Nephron (organoid): ENCODE measurements at regions not wholly inside any gene's neighbourhood (a gene's known extent, or its start where the extent isn't known, plus 50 kb on each side); places are given as distances from the start of the nearest gene placed in this dataset.
A peak's percentile ranks its signal among the peaks of the same experiment; 100 is the strongest.
"Not testable (repeated sequence)": the region's sequence is repeated elsewhere in the genome, so short reads cannot be mapped to it uniquely, and the experiment has no call there.

Source experiments
- H3K27ac Mint-ChIP-seq, 3 experiments: 2 replicates each; pipeline ENCODE4 v1.8.0; 2020; ENCODE audit warnings: mixed read lengths in 3 of 3, mild to moderate bottlenecking in 2 of 3, moderate library complexity in 1 of 3
- H3K27me3 Mint-ChIP-seq: 2 replicates; pipeline ENCODE4 v1.8.0; 2021; ENCODE audit warnings: low read depth, mild to moderate bottlenecking, moderate library complexity, mixed read lengths
- H3K36me3 Mint-ChIP-seq: 2 replicates; pipeline ENCODE4 v1.8.0; 2020; ENCODE audit warnings: low read depth, mixed read lengths
- H3K4me1 Mint-ChIP-seq: 2 replicates; pipeline ENCODE4 v1.8.0; 2020; ENCODE audit warnings: mixed read lengths
- H3K4me3 Mint-ChIP-seq, 3 experiments: 2 replicates each; pipeline ENCODE4 v1.8.0; 2020; ENCODE audit warnings: mild to moderate bottlenecking in 3 of 3, mixed read lengths in 3 of 3, moderate library complexity in 2 of 3
- H3K9me3 Mint-ChIP-seq: 2 replicates; pipeline ENCODE4 v1.8.0; 2020; ENCODE audit warnings: mixed read lengths
- TF ChIP-seq, protein P1 (sequence below), 3 experiments: fragments of 200-600 bp; sonication (generic); IDR thresholded peaks; one replicate each; pipeline ENCODE4 v1.5.0; 2021; ENCODE audit warnings: antibody characterized with exemption in 3 of 3; ENCODE audit not compliant: unreplicated experiment in 3 of 3

DNA sequence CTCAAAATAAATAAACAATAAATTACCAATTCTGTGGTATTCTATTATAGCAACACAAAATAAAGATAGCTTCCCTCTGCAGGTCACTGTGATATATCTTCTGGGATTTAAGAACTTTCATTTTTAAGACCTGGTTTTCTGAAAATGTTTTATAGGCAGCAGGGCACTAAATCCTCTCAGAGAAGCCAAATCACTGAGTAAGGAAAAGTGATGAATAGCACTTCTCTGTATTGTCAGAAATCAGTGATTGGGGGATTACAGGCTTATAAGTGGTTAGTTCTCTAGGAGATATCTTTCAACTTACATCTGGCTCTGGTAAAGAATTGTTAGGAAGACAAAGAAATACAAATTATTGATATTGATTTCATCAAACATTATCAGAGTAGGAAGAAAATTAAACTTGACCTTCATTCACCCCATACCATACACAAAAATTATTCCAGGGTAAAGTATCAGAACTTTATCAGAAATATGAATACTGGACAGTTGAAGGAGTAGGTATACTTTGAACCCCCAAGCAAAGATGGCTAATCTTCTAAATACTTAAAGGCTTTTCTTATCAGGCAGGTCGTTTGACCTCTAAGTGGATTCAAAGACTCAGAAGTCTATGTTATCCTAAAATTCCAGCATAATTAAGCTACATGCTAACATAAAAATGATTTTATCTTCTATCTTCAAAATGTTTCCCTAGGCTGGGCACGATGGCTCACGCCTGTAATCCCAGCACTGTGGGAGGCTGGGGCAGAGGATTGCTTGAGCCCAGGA lies 81.6 kb upstream of the USP9X start:
- Mint-ChIP-seq H3K9me3 (peaks cover 16% of the 10 kb centered on the region), H3K4me1 (peaks cover 4% of the 10 kb centered on the region), H3K4me3 (no peak overlapping the region), H3K36me3 (no peaks in the 10 kb centered on the region), H3K27me3 (no peaks in the 10 kb centered on the region), H3K27ac (no peak overlapping the region)
- TF ChIP-seq, protein P1, sequence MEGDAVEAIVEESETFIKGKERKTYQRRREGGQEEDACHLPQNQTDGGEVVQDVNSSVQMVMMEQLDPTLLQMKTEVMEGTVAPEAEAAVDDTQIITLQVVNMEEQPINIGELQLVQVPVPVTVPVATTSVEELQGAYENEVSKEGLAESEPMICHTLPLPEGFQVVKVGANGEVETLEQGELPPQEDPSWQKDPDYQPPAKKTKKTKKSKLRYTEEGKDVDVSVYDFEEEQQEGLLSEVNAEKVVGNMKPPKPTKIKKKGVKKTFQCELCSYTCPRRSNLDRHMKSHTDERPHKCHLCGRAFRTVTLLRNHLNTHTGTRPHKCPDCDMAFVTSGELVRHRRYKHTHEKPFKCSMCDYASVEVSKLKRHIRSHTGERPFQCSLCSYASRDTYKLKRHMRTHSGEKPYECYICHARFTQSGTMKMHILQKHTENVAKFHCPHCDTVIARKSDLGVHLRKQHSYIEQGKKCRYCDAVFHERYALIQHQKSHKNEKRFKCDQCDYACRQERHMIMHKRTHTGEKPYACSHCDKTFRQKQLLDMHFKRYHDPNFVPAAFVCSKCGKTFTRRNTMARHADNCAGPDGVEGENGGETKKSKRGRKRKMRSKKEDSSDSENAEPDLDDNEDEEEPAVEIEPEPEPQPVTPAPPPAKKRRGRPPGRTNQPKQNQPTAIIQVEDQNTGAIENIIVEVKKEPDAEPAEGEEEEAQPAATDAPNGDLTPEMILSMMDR (IDR thresholded peaks at IDR 0.05; ENCODE audit: unreplicated experiment in 3 of 3) = no peak

DNA sequence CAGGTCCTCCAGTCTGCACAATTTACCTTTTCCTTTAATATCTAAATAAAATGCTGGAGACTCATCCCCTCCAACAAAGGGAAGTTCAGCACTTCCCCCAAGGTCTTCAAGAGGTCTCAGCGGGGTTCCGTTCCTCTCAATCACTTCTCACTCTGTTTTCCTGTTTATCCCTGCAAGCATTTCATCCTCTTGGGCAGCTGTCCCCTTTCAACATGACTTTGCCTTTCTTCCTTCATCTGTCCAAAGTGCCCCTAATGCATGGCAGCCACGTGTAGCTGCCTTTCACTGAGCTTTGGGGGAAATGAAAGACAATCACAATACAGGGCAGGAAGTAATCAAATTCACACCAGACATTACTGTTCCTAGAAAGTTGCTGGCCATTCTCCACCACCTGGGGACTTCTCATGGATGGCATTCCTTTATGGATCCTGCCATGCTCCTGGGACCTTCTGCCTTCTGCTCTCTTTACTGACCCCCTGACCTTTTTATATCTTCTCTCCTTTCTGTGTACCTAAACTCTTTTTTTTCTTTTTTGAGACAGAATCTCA lies 79.7 kb upstream of the USP9X start:
- H3K27ac Mint-ChIP-seq = no peak overlapping the region
- no peaks in the 10 kb centered on the region for H3K27me3 Mint-ChIP-seq
- peaks cover 16% of the 10 kb centered on the region for H3K9me3 Mint-ChIP-seq
- no peaks in the 10 kb centered on the region for H3K36me3 Mint-ChIP-seq
- H3K4me3 Mint-ChIP-seq = no peak overlapping the region
- H3K4me1 Mint-ChIP-seq = peaks cover 4% of the 10 kb centered on the region
- TF ChIP-seq, protein P1 (IDR thresholded peaks at IDR 0.05; ENCODE audit: unreplicated experiment in 3 of 3) = no peak

DNA sequence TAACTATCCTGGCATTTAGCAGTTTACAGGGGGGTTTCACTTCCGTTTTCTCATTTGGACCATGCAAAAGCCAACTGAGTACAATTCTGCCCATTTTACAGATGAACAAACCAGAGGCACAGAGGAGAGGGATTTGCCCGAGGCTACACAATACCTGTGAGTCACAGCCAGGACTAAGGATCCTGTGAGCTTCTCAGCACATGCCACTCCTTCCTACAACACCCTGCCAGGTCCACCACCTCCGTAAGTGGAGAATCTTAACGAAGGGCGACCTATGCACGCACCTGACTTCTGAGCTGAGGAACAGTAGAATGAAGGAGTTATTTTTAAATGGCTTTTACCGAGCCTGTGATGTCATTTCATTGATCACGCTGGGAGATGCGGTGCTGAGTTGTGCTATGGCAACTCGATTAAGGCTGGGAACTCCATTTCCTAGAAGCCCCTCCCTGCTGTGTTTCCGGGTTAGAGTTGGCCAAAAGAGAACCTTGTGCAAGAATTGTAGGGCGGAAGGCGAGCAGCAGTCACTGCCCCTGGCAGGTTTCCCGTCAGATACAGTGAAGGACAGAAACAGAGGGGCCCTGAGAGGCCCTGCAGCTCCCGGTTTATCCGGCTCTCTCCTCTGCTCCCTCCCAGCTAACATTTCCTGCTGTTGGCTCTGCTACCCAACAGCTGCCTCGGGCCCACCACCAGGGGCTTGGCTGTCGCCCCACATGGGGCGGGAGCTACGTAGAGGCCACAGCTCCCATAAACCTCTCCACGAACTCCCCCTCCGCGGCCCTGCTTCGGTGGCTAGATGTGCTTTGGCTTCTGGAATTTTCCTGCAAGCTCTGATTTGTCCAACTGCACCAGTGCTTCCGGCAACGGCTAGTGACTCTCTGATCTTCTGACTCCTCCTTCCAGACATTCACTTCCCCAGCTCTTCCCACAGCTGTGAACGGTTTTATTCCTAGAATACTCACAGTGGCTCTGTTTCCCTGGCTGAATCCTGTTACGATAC lies 75.1 kb upstream of the USP9X start:
- H3K4me1 Mint-ChIP-seq = peaks cover 16% of the 10 kb centered on the region
- no peaks in the 10 kb centered on the region for H3K36me3 Mint-ChIP-seq
- no peaks in the 10 kb centered on the region for H3K27me3 Mint-ChIP-seq
- H3K9me3 Mint-ChIP-seq = peaks cover 13% of the 10 kb centered on the region
- TF ChIP-seq, protein P1 (IDR thresholded peaks at IDR 0.05; ENCODE audit: unreplicated experiment in 3 of 3) = peak in 2 of 3 experiments; percentile 20 to 37
- peak overlapping the region; percentile 91 to 97 (median 96) for H3K27ac Mint-ChIP-seq
- peak overlapping the region; percentile 17 to 64 (median 56) for H3K4me3 Mint-ChIP-seq

DNA sequence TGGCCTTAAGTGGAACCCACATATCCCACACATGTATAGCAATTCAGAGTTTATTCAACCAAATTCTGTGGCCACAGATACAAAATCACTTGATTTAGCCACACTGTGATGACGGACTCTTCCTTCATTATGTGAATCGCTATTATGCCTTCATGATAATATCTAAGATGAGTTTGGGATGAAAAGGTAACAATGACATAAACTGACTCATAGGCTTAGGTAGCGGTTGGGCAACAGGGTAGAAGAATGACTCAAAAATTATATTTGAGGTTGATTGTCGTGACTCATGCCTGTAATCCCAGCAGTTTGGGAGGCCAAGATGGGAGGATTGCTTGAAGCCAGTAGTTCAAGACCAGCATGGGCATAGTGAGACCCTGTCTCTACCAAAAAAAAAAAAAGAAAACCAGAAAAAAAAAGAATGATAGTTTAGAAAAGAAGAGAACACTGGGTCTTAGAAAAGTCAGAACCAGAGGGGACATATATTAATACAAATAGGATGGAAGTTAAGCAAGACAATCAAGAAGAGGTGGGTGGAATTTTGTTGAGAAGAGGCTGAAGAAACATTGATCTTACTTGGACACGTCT lies 70.4 kb upstream of the USP9X start:
- TF ChIP-seq, protein P1 (IDR thresholded peaks at IDR 0.05; ENCODE audit: unreplicated experiment in 3 of 3) = no peak
- H3K9me3 Mint-ChIP-seq = peaks cover 4% of the 10 kb centered on the region
- H3K27ac Mint-ChIP-seq = no peak overlapping the region
- peaks cover 27% of the 10 kb centered on the region for H3K4me1 Mint-ChIP-seq
- no peak overlapping the region for H3K4me3 Mint-ChIP-seq
- H3K27me3 Mint-ChIP-seq = peaks cover 3% of the 10 kb centered on the region
- no peaks in the 10 kb centered on the region for H3K36me3 Mint-ChIP-seq

DNA sequence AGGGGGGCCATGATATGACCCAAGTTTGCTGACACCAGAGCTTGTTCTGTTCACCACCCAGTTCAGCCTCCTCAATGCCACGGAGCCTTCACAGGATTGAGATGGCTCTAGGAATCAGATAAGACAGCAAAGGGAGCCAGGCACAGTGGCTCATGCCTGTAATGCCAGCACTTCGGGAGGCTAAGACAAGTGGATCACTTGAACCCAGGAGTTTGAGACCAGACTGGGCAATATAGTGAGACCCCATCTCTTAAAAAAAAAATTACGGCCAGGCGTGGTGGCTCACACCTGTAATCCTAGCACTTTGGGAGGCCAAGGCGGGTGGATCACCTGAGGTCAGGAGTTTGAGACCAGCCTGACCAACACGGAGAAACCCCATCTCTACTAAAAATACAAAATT lies 67.5 kb upstream of the USP9X start:
- H3K9me3 Mint-ChIP-seq, H3K27ac Mint-ChIP-seq, H3K4me3 Mint-ChIP-seq: not testable (repeated sequence)

DNA sequence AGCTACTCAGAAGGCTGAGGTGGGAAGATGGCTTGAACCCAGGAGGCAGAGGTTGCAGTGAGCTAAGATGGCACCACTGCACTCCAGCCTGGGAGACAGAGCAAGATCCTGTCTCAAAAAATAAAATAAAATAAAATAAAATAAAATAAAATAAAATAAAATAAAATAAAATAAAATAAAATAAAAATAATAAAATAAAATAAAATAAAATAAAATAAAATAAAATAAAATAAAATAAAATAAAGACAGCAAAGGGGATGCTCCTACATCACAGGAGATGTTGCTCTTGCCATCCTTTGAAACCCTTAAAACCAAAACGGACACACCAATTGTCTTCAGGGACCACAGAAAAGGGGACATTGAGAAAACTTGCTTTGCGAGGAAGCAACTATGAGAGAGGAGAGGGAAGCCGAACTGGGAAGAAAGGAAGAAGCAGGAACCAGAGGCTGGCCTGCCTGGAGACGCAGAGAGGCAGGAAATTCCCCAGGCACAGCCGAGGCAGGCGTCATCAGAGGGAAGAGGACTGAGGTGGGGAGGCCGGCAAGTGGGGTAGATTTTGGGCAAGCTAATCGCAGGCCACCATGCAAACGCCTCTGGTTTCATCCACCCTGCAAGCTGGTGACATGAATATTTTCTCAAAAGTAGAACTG lies 66.7 kb upstream of the USP9X start:
- Mint-ChIP-seq H3K27ac (peak overlapping the region; percentile 29 to 71 (median 69)), H3K4me1 (peaks cover 11% of the 10 kb centered on the region)
- not testable (repeated sequence) for H3K36me3 Mint-ChIP-seq, H3K4me3 Mint-ChIP-seq, H3K9me3 Mint-ChIP-seq, H3K27me3 Mint-ChIP-seq

More for the DNA sequence above, 67.5 kb upstream of the USP9X start:
- peaks cover 11% of the 10 kb centered on the region for H3K4me1 Mint-ChIP-seq
- H3K36me3 Mint-ChIP-seq, H3K27me3 Mint-ChIP-seq: not testable (repeated sequence)
